ENCODE measurements at regions not wholly inside any gene's neighbourhood (a gene's known extent, or its start where the extent isn't known, plus 50 kb on each side); places are given as distances from the start of the nearest gene placed in this dataset.

DNA sequence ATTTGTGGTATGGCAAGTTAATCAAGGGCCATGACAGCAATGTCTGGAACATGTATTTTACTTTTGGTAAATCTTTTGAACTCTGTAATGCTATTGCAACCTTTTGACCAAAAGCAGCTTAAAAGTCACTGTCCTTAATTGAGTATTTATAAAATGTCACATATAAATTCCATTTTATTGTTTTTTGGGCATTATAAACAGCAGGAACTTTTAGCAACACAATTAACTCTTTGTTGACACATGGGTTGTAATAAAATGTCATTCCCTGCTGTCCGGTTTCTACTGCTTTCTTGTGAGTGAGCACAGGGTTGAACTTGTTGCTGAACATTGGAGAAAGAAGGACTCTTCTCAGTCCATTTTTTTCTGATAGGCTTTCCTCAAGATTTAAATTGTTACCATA lies 1923.1 kb downstream of the PCDH9 start:
- Histone ChIP-seq H3K27ac (ENCODE audit: low read depth, low read length) (no peak overlapping the region), H3K9me3 (ENCODE audit: control insufficient read depth, insufficient read depth, low read length) (no peaks in the 10 kb centered on the region; the same call in 1 of the 2 replicates), H3K4me3 (ENCODE audit: low read length) (no peak overlapping the region), H3K4me1 (ENCODE audit: control insufficient read depth, low read length) (no peaks in the 10 kb centered on the region), H4K20me1 (ENCODE audit: control insufficient read depth, insufficient read depth, low read depth, low read length) (no peaks in the 10 kb centered on the region), H3K79me2 (ENCODE audit: control insufficient read depth, low read length) (no peaks in the 10 kb centered on the region), H3K9me2 (replicated peaks; ENCODE audit: control insufficient read depth, low read length) (no peaks in the 10 kb centered on the region), H3K4me2 (ENCODE audit: low read length) (no peak overlapping the region), H3K36me3 (ENCODE audit: control insufficient read depth, low read length) (no peaks in the 10 kb centered on the region), H3K27me3 (ENCODE audit: control insufficient read depth, low read length) (no peaks in the 10 kb centered on the region), H3F3A (ENCODE audit: control insufficient read depth, insufficient read depth) (no peaks in the 10 kb centered on the region)
- TF ChIP-seq CTCF (IDR thresholded peaks at IDR 0.05; ENCODE audit: low read depth, low read length, poor library complexity, severe bottlenecking) (no peak), EZH2phosphoT487 (IDR thresholded peaks at IDR 0.05; ENCODE audit: borderline replicate concordance, low read length) (no peak)

DNA sequence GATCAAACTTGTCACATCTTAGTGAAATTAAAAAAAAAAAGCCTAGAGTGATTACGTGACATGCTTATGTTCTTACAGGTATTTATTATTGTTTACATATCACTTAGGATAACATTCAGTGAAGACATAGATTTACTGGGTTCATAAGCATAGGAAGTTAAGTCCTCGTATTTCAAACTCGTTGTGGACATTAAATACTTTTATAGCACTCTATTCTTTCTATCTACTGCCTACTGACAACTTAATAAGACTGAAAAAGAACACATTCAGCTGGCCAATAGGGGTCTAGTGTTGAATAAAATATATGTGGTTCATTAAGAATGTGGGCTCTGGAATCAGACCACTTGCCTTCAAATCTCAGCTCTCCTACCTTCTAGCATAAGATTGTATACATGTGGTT lies 1927.4 kb downstream of the PCDH9 start:
- no peaks in the 10 kb centered on the region for H3K9me2 ChIP-seq (replicated peaks; ENCODE audit: control insufficient read depth, low read length)
- no peak overlapping the region for H3K4me3 ChIP-seq (ENCODE audit: low read length)
- H3K27ac ChIP-seq (ENCODE audit: low read depth, low read length): no peak overlapping the region
- TF ChIP-seq EZH2phosphoT487 (IDR thresholded peaks at IDR 0.05; ENCODE audit: borderline replicate concordance, low read length): no peak
- TF ChIP-seq CTCF (IDR thresholded peaks at IDR 0.05; ENCODE audit: low read depth, low read length, poor library complexity, severe bottlenecking): no peak
- no peaks in the 10 kb centered on the region for H4K20me1 ChIP-seq (ENCODE audit: control insufficient read depth, insufficient read depth, low read depth, low read length)
- no peaks in the 10 kb centered on the region for H3K27me3 ChIP-seq (ENCODE audit: control insufficient read depth, low read length)
- H3K79me2 ChIP-seq (ENCODE audit: control insufficient read depth, low read length): no peaks in the 10 kb centered on the region
- H3K4me2 ChIP-seq (ENCODE audit: low read length): no peak overlapping the region
- no peaks in the 10 kb centered on the region for H3K4me1 ChIP-seq (ENCODE audit: control insufficient read depth, low read length)
- H3F3A ChIP-seq (ENCODE audit: control insufficient read depth, insufficient read depth): no peaks in the 10 kb centered on the region
- no peaks in the 10 kb centered on the region for H3K9me3 ChIP-seq (ENCODE audit: control insufficient read depth, insufficient read depth, low read length)
- no peaks in the 10 kb centered on the region for H3K36me3 ChIP-seq (ENCODE audit: control insufficient read depth, low read length)

- H3K27ac ChIP-seq (ENCODE audit: low read depth, low read length): no peak overlapping the region
- no peaks in the 10 kb centered on the region for H3K79me2 ChIP-seq (ENCODE audit: control insufficient read depth, low read length)
- TF ChIP-seq EZH2phosphoT487 (IDR thresholded peaks at IDR 0.05; ENCODE audit: borderline replicate concordance, low read length) (no peak), CTCF (IDR thresholded peaks at IDR 0.05; ENCODE audit: low read depth, low read length, poor library complexity, severe bottlenecking) (no peak)
- no peaks in the 10 kb centered on the region for H4K20me1 ChIP-seq (ENCODE audit: control insufficient read depth, insufficient read depth, low read depth, low read length)
- H3K9me3 ChIP-seq (ENCODE audit: control insufficient read depth, insufficient read depth, low read length): no peaks in the 10 kb centered on the region
- no peaks in the 10 kb centered on the region for H3K9me2 ChIP-seq (replicated peaks; ENCODE audit: control insufficient read depth, low read length)
- H3K27me3 ChIP-seq (ENCODE audit: control insufficient read depth, low read length): no peaks in the 10 kb centered on the region
- no peak overlapping the region for H3K4me2 ChIP-seq (ENCODE audit: low read length)
- no peak overlapping the region for H3K4me3 ChIP-seq (ENCODE audit: low read length)
- no peaks in the 10 kb centered on the region for H3K4me1 ChIP-seq (ENCODE audit: control insufficient read depth, low read length)
- no peaks in the 10 kb centered on the region for H3K36me3 ChIP-seq (ENCODE audit: control insufficient read depth, low read length)
- no peaks in the 10 kb centered on the region for H3F3A ChIP-seq (ENCODE audit: control insufficient read depth, insufficient read depth)
These were observed 1928.6 kb downstream of the PCDH9 start for GRCh38 chr13:65301506-65301905.

- H3K27ac ChIP-seq (ENCODE audit: low read depth, low read length): no peak overlapping the region
- TF ChIP-seq EZH2phosphoT487 (IDR thresholded peaks at IDR 0.05; ENCODE audit: borderline replicate concordance, low read length): no peak
- TF ChIP-seq CTCF (IDR thresholded peaks at IDR 0.05; ENCODE audit: low read depth, low read length, poor library complexity, severe bottlenecking): no peak
- H3K4me3 ChIP-seq (ENCODE audit: low read length): no peak overlapping the region
- H3K9me3 ChIP-seq (ENCODE audit: control insufficient read depth, insufficient read depth, low read length): no peaks in the 10 kb centered on the region
- no peaks in the 10 kb centered on the region for H4K20me1 ChIP-seq (ENCODE audit: control insufficient read depth, insufficient read depth, low read depth, low read length)
- H3K79me2 ChIP-seq (ENCODE audit: control insufficient read depth, low read length): no peaks in the 10 kb centered on the region
- H3K4me1 ChIP-seq (ENCODE audit: control insufficient read depth, low read length): no peaks in the 10 kb centered on the region
- H3K36me3 ChIP-seq (ENCODE audit: control insufficient read depth, low read length): no peaks in the 10 kb centered on the region
- H3F3A ChIP-seq (ENCODE audit: control insufficient read depth, insufficient read depth): no peaks in the 10 kb centered on the region
- no peaks in the 10 kb centered on the region for H3K9me2 ChIP-seq (replicated peaks; ENCODE audit: control insufficient read depth, low read length)
- no peak overlapping the region for H3K4me2 ChIP-seq (ENCODE audit: low read length)
- no peaks in the 10 kb centered on the region for H3K27me3 ChIP-seq (ENCODE audit: control insufficient read depth, low read length)
These were observed 1929.9 kb downstream of the PCDH9 start for GRCh38 chr13:65300220-65300619.
